GM12891 (cell line): ENCODE measurements at regions not wholly inside any gene's neighbourhood (a gene's known extent, or its start where the extent isn't known, plus 50 kb on each side); places are given as distances from the start of the nearest gene placed in this dataset.

ENCODE experiments used
- POLR2A ChIP-seq: IDR thresholded peaks from 2 replicates; pipeline ENCODE4 v1.6.1; 2011; ENCODE audit warnings: low read depth, low read length, control low read depth
- POLR2AphosphoS5 ChIP-seq: IDR thresholded peaks from 2 replicates; pipeline ENCODE4 v1.6.1; 2011; ENCODE audit warnings: low read depth, low read length, control low read depth
- POU2F2 ChIP-seq: IDR thresholded peaks from 2 replicates; pipeline ENCODE4 v1.6.1; 2011; ENCODE audit warnings: low read depth, mild to moderate bottlenecking, control low read depth, low read length, moderate library complexity
- SPI1 ChIP-seq: IDR thresholded peaks from 2 replicates; pipeline ENCODE4 v1.6.1; 2011; ENCODE audit warnings: low read depth, low read length, control low read depth
- TAF1 ChIP-seq: IDR thresholded peaks from 2 replicates; pipeline ENCODE4 v1.6.1; 2011; ENCODE audit warnings: low read depth, low read length, control low read depth

DNA sequence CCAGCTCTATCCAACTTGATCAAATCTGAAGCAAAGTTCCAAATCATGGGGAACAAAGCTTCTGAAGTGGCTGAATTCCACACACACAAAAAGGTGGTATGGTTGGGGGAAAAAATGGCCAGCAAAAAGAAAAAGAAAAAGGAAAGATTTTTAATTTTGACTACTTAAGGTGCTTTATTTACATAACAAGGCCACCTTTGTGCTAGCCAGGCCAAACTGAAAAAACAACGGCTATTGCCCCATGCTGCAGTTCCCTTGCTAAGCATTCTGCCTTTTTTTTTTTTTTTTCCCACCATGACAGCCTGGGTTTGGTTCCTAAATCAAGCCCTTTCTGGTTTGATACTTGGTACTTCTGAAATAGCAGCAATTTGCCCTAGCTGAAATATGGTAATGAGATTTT is 66.5 kb upstream of the DAZL start:
- TF ChIP-seq POLR2A (no peak), TAF1 (no peak), POLR2AphosphoS5 (no peak), SPI1 (no peak), POU2F2 (no peak)
